ENCODE measurements at regions not wholly inside any gene's neighbourhood (a gene's known extent, or its start where the extent isn't known, plus 50 kb on each side); places are given as distances from the start of the nearest gene placed in this dataset.

GRCh38 chr12:15038137-15038536 lies 65.3 kb downstream of the PDE6H start:
- 64% methylated on average over 4 of the region's 4 CpGs; no CpG with 5 or more reads in 1 of the 2 experiments for whole genome bisulfite sequencing, 2 experiments (ENCODE audit: extremely low coverage in 2 of 2, insufficient read length in 1 of 2)
- no peak overlapping the region for H2AK5ac ChIP-seq (ENCODE audit: low read depth, low read length)
- no peak overlapping the region for H3K9ac ChIP-seq (ENCODE audit: low read depth, low read length)
- no TSS peak for BruUV-seq (replicated peaks)
- H3K27me3 ChIP-seq (ENCODE audit: control insufficient read depth, insufficient read depth, low read length): no peaks in the 10 kb centered on the region
- H3K4me2 ChIP-seq (ENCODE audit: low read depth, low read length): no peak overlapping the region
- no peak for DNase-seq
- CTCF ChIA-PET: no interaction called here
- H3K9me1 ChIP-seq (ENCODE audit: insufficient read depth, low read length): no peaks in the 10 kb centered on the region
- TF ChIP-seq MAZ (IDR thresholded peaks at IDR 0.05; ENCODE audit: borderline replicate concordance, low read depth, low read length) (no peak), RAD21 (IDR thresholded peaks at IDR 0.05; ENCODE audit: low read length) (no peak), POLR2A (IDR thresholded peaks at IDR 0.05; ENCODE audit: low read depth, low read length) (no peak), MXI1 (IDR thresholded peaks at IDR 0.05; ENCODE audit: borderline replicate concordance, low read depth, low read length) (no peak), USF2 (IDR thresholded peaks at IDR 0.05; ENCODE audit: low read depth, low read length) (no peak), BHLHE40 (IDR thresholded peaks at IDR 0.05; ENCODE audit: low read depth, low read length) (no peak), CTCF (conservative IDR thresholded peaks at IDR 0.05; ENCODE audit: low read depth, low read length) (no peak), RCOR1 (IDR thresholded peaks at IDR 0.05; ENCODE audit: insufficient replicate concordance, low read length) (no peak), RFX5 (IDR thresholded peaks at IDR 0.05; ENCODE audit: low read depth, low read length) (no peak), MAFK (IDR thresholded peaks at IDR 0.05; ENCODE audit: low read depth, low read length) (no peak), SMC3 (IDR thresholded peaks at IDR 0.05; ENCODE audit: low read depth, low read length) (no peak), FOS (IDR thresholded peaks at IDR 0.05; ENCODE audit: low read depth, low read length) (no peak), CEBPB (IDR thresholded peaks at IDR 0.05; ENCODE audit: low read depth, low read length) (no peak), CHD1 (IDR thresholded peaks at IDR 0.05; ENCODE audit: low read depth, low read length) (no peak)
- TF ChIP-seq, protein P1, sequence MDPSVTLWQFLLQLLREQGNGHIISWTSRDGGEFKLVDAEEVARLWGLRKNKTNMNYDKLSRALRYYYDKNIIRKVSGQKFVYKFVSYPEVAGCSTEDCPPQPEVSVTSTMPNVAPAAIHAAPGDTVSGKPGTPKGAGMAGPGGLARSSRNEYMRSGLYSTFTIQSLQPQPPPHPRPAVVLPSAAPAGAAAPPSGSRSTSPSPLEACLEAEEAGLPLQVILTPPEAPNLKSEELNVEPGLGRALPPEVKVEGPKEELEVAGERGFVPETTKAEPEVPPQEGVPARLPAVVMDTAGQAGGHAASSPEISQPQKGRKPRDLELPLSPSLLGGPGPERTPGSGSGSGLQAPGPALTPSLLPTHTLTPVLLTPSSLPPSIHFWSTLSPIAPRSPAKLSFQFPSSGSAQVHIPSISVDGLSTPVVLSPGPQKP (IDR thresholded peaks at IDR 0.05; ENCODE audit: borderline replicate concordance, low read depth, low read length): no peak
- intact Hi-C loops (cut with micrococcal nuclease) (no loop called here), dilution Hi-C loops (cut with HindIII; ENCODE audit: low sequenced_read_pairs, unreplicated experiment) (no loop called here), in situ Hi-C loops (cut with MboI; ENCODE audit: low sequenced_read_pairs) (no loop called here)
- no peak overlapping the region for H3K18ac ChIP-seq (ENCODE audit: low read depth, low read length)
- no peak overlapping the region for H2BK120ac ChIP-seq (ENCODE audit: low read depth, low read length)
- H2BK15ac ChIP-seq (ENCODE audit: low read depth, low read length): no peak overlapping the region
- no peaks in the 10 kb centered on the region for H3K9me3 ChIP-seq (ENCODE audit: control insufficient read depth, insufficient read depth, low read length)
- H4K91ac ChIP-seq (ENCODE audit: insufficient read depth, low read depth, low read length): no peak overlapping the region
- no peak overlapping the region for H3K56ac ChIP-seq (ENCODE audit: extremely low read depth, insufficient read depth, low read length)
- H3K79me1 ChIP-seq (ENCODE audit: low read depth in 1 of 2, low read length in 2 of 2): no peaks in the 10 kb centered on the region
- no peaks in the 10 kb centered on the region for H3K36me3 ChIP-seq (ENCODE audit: control insufficient read depth, insufficient read depth, low read length)
- H3K14ac ChIP-seq (replicated peaks; ENCODE audit: low read depth, low read length): no peak overlapping the region
- no peaks in the 10 kb centered on the region for H4K20me1 ChIP-seq (ENCODE audit: insufficient read depth, low read length)
- no peak overlapping the region for H3K4ac ChIP-seq (ENCODE audit: low read depth, low read length)
- no peak overlapping the region for H3K23ac ChIP-seq (ENCODE audit: low read depth, low read length)
- no peaks in the 10 kb centered on the region for H3K4me1 ChIP-seq (ENCODE audit: control insufficient read depth, insufficient read depth, low read length)
- H4K5ac ChIP-seq (ENCODE audit: low read depth, low read length): no peak overlapping the region
- H3K27ac ChIP-seq (ENCODE audit: insufficient read depth, low read length): no peak overlapping the region
- no peak overlapping the region for H4K8ac ChIP-seq (ENCODE audit: low read depth in 2 of 2, low read length in 2 of 2)
- POLR2A ChIA-PET (ENCODE audit: unreplicated experiment): no interaction called here
- H2AFZ ChIP-seq (replicated peaks; ENCODE audit: low read length, poor library complexity): no peak overlapping the region
- no peak overlapping the region for H2BK5ac ChIP-seq (ENCODE audit: low read depth, low read length, poor library complexity, severe bottlenecking)
- H2BK20ac ChIP-seq (ENCODE audit: low read depth, low read length): no peak overlapping the region
- no peak overlapping the region for H3K4me3 ChIP-seq (ENCODE audit: insufficient read depth, low read depth, low read length)
- no peak overlapping the region for H2AK9ac ChIP-seq (replicated peaks; ENCODE audit: low read depth, low read length, poor library complexity)
- ATAC-seq (ENCODE audit: low read depth): no peak
